ENCODE measurements at regions not wholly inside any gene's neighbourhood (a gene's known extent, or its start where the extent isn't known, plus 50 kb on each side); places are given as distances from the start of the nearest gene placed in this dataset.
"Not testable (repeated sequence)": the region's sequence is repeated elsewhere in the genome, so short reads cannot be mapped to it uniquely, and the experiment has no call there.

DNA sequence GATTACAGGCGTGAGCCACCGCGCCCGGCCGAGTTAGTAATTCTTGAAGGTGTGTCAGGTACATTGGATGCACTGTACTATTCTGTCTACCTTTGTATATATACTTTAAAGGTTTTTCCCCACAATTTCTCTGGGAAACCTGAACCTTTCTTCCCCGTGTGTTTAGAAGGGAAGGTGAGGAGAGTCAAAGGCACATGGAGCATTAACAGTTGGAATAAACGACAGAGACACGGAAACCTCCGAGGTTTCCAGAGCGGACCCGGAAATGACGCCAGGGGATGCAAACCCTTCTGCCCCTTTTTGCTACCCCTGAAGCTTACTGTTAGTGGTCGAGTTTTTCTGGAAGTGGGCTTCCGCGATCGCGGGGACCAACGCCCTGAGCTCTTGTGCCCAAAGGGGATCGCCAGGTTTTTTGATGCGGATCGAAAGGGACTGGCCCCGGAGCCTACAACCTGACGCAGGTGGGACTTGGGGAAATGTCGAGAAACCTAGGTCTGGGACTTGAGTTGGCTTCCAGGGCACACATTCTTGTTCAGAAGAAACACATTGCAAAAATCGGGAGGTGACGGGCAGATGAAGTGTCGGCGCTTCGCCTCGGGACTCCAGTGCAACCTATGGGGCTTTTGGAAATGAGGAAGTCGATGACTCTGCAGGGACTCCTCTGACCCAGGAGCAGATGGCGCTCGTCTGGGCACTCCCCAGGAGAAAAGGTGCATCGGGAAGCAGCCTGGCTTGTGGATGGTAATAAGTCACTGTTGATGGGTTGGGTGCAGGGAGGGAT lies 218.2 kb downstream of the OR2B2 start:
- peak in 3 of 11 donors; percentile 47 to 53 (median 49) for DNase-seq (ENCODE audit: extremely low read depth in 1 of 11, low read depth in 9 of 11, low spot score in 4 of 11)

DNA sequence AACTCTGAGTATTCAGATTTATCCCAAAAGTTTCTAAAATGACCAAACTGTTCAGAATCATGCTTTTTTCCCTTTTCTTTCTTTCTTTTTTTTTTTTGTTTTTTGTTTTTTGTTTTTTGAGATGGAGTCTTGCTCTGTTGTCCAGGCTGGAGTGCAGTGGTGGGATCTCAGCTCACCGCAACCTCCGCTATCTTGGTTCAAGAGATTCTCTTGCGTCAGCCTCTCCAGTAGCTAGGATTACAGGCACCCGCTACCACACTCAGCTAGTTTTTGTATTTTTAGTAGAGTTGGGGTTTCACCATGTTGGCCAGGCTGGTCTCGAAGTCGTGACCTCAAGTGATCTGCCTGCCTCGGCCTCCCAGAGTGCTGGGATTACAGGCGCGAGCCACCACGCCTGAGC lies 219.2 kb upstream of the ZNF184 start:
- not testable (repeated sequence) for DNase-seq (ENCODE audit: extremely low read depth in 1 of 11, low read depth in 9 of 11, low spot score in 4 of 11)

DNA sequence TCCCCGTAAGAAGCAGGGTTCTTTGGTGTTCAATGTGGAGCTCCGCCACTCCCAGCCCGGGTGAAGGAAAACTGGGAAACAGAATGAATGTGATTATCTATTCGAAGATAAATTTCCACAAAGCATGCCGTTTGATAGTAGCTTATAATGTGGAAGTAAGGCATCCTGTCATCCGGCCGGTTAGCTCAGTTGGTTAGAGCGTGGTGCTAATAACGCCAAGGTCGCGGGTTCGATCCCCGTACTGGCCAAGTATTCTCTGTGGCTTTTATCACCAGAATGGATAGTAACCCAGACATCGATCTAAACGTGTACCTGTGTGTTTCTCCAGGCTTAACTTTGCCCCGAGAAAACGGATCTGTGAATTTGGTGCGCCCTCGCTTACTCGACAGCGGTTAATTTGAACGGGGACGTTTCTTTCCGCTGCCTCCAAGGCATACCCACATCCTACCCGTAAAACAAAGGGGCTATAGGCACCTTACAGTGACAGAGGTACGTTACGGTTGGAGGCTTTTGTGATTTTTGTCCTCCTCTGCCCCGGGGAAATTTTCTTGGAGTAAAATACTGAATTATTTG lies 215.2 kb upstream of the ZNF184 start:
- peak in 9 of 11 donors; percentile 54 to 79 (median 71) for DNase-seq (ENCODE audit: extremely low read depth in 1 of 11, low read depth in 9 of 11, low spot score in 4 of 11)

DNA sequence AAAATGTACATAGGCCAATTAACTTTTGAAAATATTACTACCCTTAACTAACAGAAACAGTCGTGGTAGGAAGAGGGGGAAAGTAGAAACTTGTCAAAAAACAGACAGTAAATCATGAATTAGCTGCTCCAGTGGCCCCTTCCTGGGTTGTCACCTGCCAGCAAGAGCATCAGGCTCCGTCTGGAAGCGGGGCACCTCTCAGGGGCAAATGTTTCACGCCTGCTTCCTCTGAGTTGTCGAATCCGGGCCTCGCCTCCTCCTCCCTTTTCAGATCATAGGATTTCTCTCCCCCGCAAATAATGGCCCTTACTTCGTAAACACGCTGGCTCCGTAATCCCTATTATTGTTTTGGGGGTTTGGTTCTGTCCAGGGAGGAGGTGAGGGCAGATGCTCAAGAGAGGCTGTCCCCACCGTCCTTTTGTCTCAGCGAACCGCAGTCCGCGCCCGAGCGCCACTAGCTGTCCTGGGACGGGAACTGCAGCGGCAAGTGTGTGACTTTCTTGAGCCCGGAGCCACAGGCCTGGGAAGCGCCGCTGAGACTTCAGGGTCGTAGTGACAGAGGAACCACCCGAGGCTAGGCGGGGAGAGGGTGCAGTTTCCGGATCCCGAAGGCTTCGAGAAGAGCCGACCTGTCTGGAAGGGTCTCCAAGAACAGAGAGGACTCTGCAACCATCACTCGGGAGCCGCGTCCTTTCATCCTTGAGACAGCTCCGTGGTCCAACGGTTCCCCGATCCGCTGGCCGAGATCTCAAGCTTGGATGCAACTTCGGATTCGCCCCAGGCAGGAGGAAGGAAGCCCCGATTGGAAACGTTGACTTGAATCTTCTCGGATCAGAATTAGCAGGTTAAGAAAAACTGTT lies 214.5 kb upstream of the ZNF184 start:
- DNase-seq (ENCODE audit: extremely low read depth in 1 of 11, low read depth in 9 of 11, low spot score in 4 of 11), result peak in 8 of 11 donors; percentile 65 to 80 (median 75)

DNA sequence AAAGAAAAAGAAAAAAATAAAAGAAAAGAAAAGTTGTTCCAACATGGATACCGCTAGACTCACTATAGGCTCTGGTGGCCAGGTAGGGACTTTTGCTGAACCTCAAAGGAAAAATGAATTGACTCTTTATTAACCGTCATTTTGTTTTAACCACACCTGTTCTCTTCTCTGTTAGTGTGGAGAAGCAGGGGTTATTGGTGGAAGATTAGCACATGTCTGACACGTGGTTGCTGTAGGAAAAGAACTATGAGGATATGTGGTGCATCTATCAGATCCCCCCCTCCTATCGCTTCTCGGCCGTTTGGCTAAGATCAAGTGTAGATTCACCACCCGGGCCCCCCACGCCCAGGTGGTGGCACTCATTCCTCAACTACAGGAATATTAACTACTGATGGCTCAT lies 212.4 kb upstream of the ZNF184 start:
- no peak for DNase-seq (ENCODE audit: extremely low read depth in 1 of 11, low read depth in 9 of 11, low spot score in 4 of 11)

DNA sequence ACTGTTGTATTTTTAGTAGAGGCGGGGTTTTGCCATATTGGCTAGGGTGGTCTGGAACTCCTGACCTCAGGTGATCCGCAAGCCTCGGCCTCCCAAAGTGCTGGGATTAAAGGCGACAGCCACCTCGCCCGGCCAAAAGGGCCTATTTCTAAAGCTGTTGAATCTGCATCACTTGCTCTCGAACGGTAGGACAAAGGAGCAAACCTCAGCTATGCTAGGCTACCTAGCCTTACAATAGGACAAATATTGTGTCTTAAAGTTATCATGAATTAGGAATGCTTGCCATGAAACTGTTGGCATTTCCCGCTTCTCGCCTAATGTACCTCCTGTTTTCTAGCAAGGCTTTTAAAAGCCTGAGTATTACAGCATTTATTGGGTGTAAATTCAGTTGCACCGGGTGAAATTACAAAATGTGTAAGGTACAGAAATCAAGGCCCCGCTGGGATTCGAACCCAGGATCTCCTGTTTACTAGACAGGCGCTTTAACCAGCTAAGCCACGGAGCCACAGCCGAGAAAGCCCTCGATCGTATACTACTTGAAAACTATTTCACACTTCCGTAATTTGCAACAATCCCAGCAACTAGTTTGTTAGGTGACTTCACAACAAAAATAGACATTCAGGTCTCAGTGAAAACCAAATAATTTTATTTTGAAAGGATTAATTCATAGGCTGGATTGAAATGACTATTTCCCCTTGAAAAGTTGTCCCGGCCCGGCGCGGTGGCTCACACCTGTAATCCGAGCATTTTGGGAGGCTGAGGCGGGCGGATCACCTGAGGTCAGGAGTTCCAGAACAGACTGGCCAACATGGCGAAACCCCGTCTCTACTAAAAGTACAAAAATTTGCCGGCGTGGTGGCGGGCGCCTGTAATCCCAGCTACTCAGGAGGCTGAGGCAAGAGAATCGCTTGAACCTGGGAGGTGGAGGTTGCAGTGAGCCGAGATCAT lies 211.6 kb upstream of the ZNF184 start:
- DNase-seq (ENCODE audit: extremely low read depth in 1 of 11, low read depth in 9 of 11, low spot score in 4 of 11), result no peak

DNA sequence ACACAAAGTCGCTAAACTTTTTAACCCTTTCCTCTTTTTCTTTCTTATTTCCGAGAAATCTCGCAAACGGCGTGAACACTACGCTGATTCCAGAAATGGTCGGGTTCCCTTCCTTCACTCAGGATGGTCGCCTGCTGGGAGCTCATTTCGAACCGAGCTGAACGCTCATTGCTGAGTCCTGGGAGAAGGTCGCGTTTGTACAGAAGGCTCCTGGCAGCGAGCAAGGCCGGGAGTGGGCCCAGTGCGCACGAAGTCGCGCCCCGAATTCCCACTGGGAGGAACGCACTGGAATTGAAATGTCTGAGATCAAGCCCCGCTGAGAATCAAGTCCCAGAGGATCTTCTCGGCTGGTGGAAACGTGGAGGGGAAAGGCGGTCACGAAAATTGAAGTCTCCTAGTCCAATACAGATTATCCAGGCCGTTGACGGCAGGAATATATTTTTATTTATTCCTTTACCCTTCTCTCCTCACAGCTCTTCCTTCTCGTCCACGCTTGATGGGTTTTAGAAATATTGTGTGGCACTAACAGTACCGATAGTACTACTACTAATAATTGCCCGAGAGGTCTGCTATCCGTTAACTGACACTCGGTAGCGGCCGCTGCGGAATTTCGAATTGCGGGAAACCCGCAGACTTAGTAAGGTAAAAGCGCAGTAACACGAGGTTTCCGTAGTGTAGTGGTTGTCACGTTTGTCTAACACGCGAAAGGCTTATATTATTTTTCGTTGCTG lies 207.2 kb upstream of the ZNF184 start:
- no peak for DNase-seq (ENCODE audit: extremely low read depth in 1 of 11, low read depth in 9 of 11, low spot score in 4 of 11)

DNA sequence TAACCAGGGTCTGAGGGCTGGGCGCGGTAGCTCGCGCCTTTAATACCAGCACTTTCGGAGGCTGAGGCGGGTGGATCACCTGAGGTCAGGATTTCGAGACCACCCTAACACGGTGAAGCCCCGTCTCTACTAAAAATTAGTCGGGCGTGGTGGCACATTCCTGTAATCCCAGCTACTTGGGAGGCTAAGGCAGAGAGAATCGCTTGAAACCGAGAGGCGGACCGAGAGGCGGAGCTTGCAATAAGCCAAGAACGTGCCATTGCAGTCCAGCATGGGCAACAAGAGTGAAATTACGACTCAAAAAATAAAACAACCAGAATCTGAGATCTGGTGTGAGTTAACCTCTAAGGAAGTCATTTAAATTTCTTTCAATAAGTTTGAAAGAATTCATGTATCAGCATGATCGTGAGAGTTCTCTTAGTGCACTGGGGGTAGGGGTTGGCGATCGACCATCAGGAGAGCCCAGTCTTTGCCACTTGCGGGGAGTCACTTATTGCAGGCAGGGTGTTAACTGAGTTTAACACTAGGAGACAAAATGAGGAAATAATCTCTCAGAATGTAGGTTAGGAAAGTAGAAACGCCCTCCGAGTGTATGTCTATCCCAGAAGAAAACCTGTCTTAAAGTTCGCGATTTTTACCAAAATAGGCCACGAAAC lies 206.5 kb upstream of the ZNF184 start:
- no peak for DNase-seq (ENCODE audit: extremely low read depth in 1 of 11, low read depth in 9 of 11, low spot score in 4 of 11)

DNA sequence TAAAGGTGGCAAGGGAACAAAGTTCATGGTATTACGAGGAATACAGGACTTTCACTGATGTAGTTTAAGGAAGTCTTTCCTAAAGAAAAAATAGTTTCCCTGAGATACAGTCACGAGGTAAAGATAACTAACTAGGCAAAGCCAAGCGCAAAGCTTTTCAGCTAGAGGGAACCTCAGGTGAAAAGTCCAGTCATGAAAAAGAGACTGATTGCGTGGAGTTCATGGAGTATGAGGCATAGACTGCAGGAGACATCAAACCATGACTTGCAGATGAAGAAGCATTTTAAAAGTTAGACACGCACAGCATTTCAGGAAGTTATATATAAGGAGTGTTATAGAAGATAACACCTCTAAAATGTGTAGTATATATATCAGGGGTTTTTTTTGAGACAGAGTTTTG lies 205.6 kb upstream of the ZNF184 start:
- no peak for DNase-seq (ENCODE audit: extremely low read depth in 1 of 11, low read depth in 9 of 11, low spot score in 4 of 11)

DNA sequence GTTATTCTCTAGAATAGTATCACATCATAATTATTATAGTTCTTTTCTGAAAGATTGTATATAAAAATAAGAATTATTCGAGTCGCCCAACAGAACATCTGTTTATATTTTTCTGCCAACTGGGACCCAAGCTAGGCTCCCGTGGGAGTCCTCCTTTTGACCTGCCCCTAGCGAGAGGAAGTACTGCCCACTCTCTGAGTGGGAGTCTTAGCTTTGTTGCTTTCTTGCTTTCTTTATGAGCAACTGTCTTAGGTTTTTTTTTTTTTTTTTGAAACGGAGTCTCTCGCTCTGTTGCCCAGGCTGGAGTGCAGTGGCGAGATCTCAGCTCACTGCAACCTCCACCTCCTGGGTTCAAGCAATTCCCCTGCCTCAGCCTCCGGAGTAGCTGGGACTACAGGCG lies 202.0 kb upstream of the ZNF184 start:
- no peak for DNase-seq (ENCODE audit: extremely low read depth in 1 of 11, low read depth in 9 of 11, low spot score in 4 of 11)

DNA sequence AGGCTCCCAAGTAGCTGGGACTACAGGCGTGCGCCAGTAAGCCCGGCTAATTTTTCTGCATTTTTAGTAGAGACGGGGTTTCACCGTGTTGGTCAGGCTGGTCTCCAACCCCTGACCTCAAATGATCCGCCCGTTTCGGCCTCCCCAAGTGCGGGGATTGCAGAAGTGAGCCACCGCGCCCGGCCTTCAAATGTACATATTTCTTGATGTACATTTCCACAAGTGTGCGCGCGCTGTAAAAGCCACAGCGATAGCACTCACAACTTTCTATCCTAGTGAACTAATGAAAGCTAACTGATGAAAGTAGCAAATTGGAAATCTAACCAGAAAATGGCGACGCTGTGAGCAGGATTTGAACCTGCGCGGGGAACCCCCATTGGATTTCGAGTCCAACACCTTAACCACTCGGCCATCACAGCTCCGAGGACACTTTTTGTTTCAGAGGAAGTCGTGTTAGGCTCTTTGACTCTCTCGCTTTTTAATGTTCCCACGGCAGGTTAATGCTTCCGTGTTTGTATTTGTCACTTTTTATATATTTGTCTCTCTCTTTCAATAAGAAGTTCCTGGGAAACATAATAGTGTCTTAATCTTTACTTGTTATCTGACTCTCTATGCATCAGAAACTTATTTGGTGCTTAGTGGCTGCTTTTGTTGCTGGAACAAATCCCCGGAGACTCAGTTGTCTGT lies 199.4 kb upstream of the ZNF184 start:
- no peak for DNase-seq (ENCODE audit: extremely low read depth in 1 of 11, low read depth in 9 of 11, low spot score in 4 of 11)

DNA sequence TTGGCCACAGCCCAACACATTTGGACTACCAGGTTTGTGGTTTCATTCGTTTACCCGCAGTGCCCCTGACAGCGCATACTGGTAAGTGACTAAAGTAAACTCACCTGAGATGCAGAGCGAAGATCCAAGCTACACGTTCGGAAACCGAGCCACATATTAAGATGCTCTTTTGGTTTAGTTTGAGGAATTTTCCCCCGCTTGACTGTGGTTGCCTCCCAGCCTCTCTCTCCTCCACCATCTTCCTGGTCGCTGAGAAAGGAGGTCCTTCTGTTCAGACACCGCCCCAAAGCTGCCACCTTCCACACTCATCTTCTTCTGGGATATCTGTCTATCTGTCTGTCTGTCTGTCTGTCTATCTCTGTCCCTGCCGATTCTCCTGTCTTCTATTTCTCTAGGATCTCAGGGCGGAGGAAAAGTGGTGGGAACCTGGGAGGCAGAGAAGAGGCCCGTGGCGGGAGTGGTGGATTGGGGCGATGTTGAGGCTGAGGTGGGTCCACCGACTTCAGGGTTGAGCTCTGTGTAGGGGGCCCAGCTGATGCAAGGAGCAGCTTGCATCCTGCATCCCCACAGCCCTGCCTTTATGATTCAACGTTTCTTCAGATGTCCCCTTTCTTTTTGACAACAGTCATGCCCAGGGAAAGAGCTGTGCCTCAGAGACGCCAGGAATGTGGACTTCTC lies 196.9 kb upstream of the ZNF184 start:
- DNase-seq (ENCODE audit: extremely low read depth in 1 of 11, low read depth in 9 of 11, low spot score in 4 of 11), result no peak

DNA sequence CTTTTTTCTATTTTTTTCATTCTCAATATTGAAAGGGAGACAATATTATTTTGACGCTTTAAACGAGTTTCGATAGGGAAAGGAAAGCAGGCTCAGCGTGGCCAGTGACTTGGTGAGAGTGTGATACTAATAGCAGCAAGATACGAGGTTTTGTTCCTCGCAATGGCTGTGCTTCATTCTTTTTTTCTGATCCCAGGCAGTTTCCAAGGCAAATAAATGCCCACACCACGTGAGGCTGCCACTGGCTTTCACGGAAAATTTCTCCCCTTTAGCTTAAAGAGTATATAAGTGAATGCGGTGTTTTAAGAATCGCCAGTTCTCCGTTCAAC lies 196.4 kb upstream of the ZNF184 start:
- no peak for DNase-seq (ENCODE audit: extremely low read depth in 1 of 11, low read depth in 9 of 11, low spot score in 4 of 11)

DNA sequence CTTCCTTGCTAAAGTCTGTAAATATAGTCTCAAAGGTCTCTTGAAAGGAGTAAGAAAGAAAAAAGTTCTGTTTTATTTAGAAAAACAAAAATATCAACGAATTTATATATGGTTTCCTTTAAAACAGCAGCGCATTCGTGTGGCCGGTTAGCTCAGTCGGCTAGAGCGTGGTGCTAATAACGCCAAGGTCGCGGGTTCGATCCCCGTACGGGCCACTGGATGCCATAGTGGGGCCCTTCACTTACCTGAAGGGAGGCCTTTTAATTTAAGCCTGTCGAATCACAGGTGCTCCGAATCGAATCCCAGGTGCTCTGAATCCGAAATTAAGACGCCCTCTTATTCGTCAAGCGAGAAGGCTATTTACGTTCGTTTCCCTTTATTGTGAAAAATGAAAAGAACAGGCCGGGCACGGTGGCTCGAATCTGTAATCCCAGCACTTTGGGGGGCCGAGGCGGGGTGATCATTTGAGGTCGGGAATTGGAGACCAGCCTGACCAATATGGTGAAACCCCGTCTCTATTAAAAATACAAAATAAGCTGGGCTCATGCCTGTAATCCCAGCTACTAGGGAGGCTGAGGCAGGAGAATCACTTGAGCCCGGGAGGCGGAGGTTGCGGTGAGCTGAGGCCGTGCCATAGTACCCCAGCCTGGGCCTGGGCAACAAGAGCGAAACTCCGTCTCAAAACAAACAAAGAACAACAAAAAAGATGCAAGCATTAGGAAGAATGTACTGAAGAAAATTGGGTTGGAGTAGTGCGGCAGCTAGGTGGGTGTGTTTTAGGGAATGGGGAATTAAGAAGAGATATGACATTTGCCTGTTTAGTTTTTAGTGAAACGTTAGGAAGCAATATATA lies 195.8 kb upstream of the ZNF184 start:
- DNase-seq (ENCODE audit: extremely low read depth in 1 of 11, low read depth in 9 of 11, low spot score in 4 of 11), result no peak

DNA sequence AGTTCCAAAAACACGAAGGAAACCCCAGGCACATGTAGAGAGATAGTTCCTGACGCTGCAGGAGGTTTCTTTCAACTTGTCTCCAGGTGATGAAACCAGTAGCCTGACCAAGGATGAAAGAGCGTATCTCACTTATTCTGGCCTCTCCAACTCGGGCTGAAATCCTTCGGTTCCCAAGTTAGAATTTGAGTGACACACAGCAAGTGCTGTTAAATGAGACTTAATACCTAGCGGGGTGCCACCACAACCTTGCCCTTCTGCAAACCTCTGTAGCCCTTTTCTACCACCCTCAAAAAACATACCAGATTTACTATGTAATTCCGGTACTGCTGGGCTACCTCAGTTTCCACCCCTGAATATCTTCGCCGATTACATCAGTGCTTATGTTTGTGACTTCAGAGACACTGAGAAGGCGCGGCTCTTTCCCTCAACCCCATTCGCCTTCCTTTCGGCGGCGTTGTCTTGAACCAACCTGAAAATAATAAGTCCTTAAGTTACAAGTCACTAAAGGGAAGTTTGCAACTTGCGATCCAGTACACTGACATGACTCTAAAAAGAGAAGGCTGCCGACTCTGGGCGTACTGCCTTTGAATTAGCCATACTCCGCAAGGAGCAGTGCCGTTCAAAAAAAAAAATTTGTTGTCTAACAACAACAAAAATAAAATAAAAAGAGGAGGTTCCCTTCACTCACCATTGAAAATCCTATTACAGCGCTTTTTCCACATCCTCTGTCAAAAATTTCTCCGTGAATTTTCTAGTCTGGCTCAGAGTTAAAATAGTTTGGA lies 194.9 kb upstream of the ZNF184 start:
- no peak for DNase-seq (ENCODE audit: extremely low read depth in 1 of 11, low read depth in 9 of 11, low spot score in 4 of 11)

All from renal cortex interstitium (tissue), 11 donors.